ENCODE measurements at regions not wholly inside any gene's neighbourhood (a gene's known extent, or its start where the extent isn't known, plus 50 kb on each side); places are given as distances from the start of the nearest gene placed in this dataset.

DNA sequence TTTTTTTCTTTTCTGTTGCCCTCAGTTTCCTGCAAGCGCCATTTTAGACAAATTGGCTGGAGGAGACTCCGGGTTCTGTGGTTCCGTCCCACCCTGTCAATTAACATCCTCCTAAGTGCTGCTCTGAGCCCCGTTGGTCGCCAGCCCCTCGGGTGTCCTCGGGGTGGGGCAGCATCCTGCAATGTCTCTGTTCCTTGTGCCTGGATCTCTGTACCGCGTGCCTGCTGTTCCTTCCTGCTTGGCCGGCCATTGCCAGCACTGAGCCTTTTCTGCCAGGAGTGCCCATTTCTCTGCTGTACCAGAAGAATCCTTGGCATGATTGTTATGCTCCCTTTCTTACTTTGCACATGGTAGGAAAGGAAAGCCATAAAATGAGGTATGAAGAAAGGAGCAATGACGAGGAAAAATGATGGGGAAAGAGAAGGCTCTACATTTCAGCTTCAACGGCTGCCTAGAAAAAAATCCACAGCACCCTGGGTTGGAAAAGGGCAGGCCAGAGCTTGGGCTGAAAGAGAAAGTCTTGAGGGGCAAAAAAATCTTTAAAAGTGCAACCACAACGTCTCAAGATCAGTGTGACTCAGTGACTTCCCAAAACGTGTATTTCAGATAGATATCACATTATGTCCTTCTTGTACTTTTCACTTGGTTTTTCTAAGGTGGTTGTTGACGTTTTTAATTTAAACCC is 256.7 kb downstream of the CLIC5 start:
- Histone ChIP-seq H4K20me1 (ENCODE audit: insufficient read depth, low read length) (no peaks in the 10 kb centered on the region), H4K5ac (ENCODE audit: low read depth, low read length) (no peak overlapping the region), H3K56ac (ENCODE audit: extremely low read depth, insufficient read depth, low read length) (no peak overlapping the region), H4K8ac (ENCODE audit: low read depth in 2 of 2, low read length in 2 of 2) (no peak overlapping the region), H2AK5ac (ENCODE audit: low read depth, low read length) (no peak overlapping the region), H3K36me3 (ENCODE audit: control insufficient read depth, insufficient read depth, low read length) (no peaks in the 10 kb centered on the region), H2BK20ac (ENCODE audit: low read depth, low read length) (no peak overlapping the region), H2BK5ac (ENCODE audit: low read depth, low read length, poor library complexity, severe bottlenecking) (no peak overlapping the region), H3K14ac (replicated peaks; ENCODE audit: low read depth, low read length) (no peak overlapping the region), H3K27ac (ENCODE audit: insufficient read depth, low read length) (no peak overlapping the region), H2BK15ac (ENCODE audit: low read depth, low read length) (no peak overlapping the region), H4K91ac (ENCODE audit: insufficient read depth, low read depth, low read length) (no peak overlapping the region), H2BK120ac (ENCODE audit: low read depth, low read length) (no peak overlapping the region), H2AFZ (replicated peaks; ENCODE audit: low read length, poor library complexity) (no peak overlapping the region), H3K4me1 (ENCODE audit: control insufficient read depth, insufficient read depth, low read length) (no peaks in the 10 kb centered on the region), H3K4ac (ENCODE audit: low read depth, low read length) (no peak overlapping the region), H3K23ac (ENCODE audit: low read depth, low read length) (no peak overlapping the region), H3K9me1 (ENCODE audit: insufficient read depth, low read length) (no peaks in the 10 kb centered on the region), H3K9me3 (ENCODE audit: control insufficient read depth, insufficient read depth, low read length) (no peaks in the 10 kb centered on the region), H3K27me3 (ENCODE audit: control insufficient read depth, insufficient read depth, low read length) (peaks cover 14% of the 10 kb centered on the region), H3K4me3 (ENCODE audit: insufficient read depth, low read depth, low read length) (no peak overlapping the region), H2AK9ac (replicated peaks; ENCODE audit: low read depth, low read length, poor library complexity) (no peak overlapping the region), H3K79me1 (ENCODE audit: low read depth in 1 of 2, low read length in 2 of 2) (no peaks in the 10 kb centered on the region), H3K18ac (ENCODE audit: low read depth, low read length) (no peak overlapping the region), H3K9ac (ENCODE audit: low read depth, low read length) (no peak overlapping the region), H3K4me2 (ENCODE audit: low read depth, low read length) (no peak overlapping the region)
- no peak for ATAC-seq (ENCODE audit: low read depth)
- CTCF ChIA-PET = no interaction called here
- POLR2A ChIA-PET (ENCODE audit: unreplicated experiment) = no interaction called here
- 64% methylated on average over 5 of the region's 15 CpGs; no CpG with 5 or more reads in 1 of the 2 experiments for WGBS, 2 experiments (ENCODE audit: extremely low coverage in 2 of 2, insufficient read length in 1 of 2)
- no TSS peak for BruUV-seq (replicated peaks)
- in situ Hi-C loops (cut with MboI; ENCODE audit: low sequenced_read_pairs) = no loop called here
- DNase-seq = no peak
- intact Hi-C loops (cut with micrococcal nuclease) = no loop called here
- no peak for TF ChIP-seq CEBPB (IDR thresholded peaks at IDR 0.05; ENCODE audit: low read depth, low read length)
- no peak for TF ChIP-seq POLR2A (IDR thresholded peaks at IDR 0.05; ENCODE audit: low read depth, low read length)
- no peak for TF ChIP-seq FOS (IDR thresholded peaks at IDR 0.05; ENCODE audit: low read depth, low read length)
- TF ChIP-seq, protein P1, sequence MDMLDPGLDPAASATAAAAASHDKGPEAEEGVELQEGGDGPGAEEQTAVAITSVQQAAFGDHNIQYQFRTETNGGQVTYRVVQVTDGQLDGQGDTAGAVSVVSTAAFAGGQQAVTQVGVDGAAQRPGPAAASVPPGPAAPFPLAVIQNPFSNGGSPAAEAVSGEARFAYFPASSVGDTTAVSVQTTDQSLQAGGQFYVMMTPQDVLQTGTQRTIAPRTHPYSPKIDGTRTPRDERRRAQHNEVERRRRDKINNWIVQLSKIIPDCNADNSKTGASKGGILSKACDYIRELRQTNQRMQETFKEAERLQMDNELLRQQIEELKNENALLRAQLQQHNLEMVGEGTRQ (IDR thresholded peaks at IDR 0.05; ENCODE audit: low read depth, low read length) = no peak
- TF ChIP-seq NFE2L2 (IDR thresholded peaks at IDR 0.05; ENCODE audit: low read depth, low read length) = no peak
- TF ChIP-seq MXI1 (IDR thresholded peaks at IDR 0.05; ENCODE audit: borderline replicate concordance, low read depth, low read length) = no peak
- TF ChIP-seq, protein P2, sequence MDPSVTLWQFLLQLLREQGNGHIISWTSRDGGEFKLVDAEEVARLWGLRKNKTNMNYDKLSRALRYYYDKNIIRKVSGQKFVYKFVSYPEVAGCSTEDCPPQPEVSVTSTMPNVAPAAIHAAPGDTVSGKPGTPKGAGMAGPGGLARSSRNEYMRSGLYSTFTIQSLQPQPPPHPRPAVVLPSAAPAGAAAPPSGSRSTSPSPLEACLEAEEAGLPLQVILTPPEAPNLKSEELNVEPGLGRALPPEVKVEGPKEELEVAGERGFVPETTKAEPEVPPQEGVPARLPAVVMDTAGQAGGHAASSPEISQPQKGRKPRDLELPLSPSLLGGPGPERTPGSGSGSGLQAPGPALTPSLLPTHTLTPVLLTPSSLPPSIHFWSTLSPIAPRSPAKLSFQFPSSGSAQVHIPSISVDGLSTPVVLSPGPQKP (IDR thresholded peaks at IDR 0.05; ENCODE audit: borderline replicate concordance, low read depth, low read length) = no peak
- no peak for TF ChIP-seq CHD1 (IDR thresholded peaks at IDR 0.05; ENCODE audit: low read depth, low read length)
- TF ChIP-seq SMC3 (IDR thresholded peaks at IDR 0.05; ENCODE audit: low read depth, low read length) = no peak
- TF ChIP-seq MAZ (IDR thresholded peaks at IDR 0.05; ENCODE audit: borderline replicate concordance, low read depth, low read length) = no peak
- no peak for TF ChIP-seq RFX5 (IDR thresholded peaks at IDR 0.05; ENCODE audit: low read depth, low read length)
- no peak for TF ChIP-seq MAFK (IDR thresholded peaks at IDR 0.05; ENCODE audit: low read depth, low read length)
- no peak for TF ChIP-seq RCOR1 (IDR thresholded peaks at IDR 0.05; ENCODE audit: insufficient replicate concordance, low read length)
- dilution Hi-C loops (cut with HindIII; ENCODE audit: low sequenced_read_pairs, unreplicated experiment) = no loop called here
